CD4-positive, alpha-beta T cell treated with Interleukin-12 subunit alpha and Interleukin-12 subunit beta, for 1 hour (primary cell): ENCODE measurements at regions not wholly inside any gene's neighbourhood (a gene's known extent, or its start where the extent isn't known, plus 50 kb on each side); places are given as distances from the start of the nearest gene placed in this dataset.
"Not testable (repeated sequence)": the region's sequence is repeated elsewhere in the genome, so short reads cannot be mapped to it uniquely, and the experiment has no call there.

ENCODE experiments used
- DNase-seq: peaks from one replicate; pipeline ENCODE4 v3.0.0-alpha.2; 2020

GRCh38 chr9:99488131-99489059 is 266.3 kb downstream of the SEC61B start:
- DNase-seq, result no peak

DNA sequence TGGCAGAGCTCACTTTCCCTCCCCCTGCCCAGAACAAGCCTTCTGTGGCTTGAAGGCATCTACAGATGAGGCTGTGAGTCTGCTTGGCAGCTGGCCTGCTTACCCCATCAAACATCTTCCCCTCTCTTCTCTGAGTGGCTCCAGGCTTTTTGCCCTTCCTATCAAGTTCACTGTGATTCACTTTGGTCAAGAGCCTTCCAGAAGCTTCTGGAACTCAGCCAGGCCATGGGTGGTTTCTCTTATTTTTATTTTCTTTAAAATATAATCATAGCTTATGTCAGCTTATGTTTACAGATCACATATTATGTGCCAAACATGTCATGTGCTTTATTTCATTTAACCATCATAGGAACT is 267.0 kb downstream of the SEC61B start:
- DNase-seq, result no peak

DNA sequence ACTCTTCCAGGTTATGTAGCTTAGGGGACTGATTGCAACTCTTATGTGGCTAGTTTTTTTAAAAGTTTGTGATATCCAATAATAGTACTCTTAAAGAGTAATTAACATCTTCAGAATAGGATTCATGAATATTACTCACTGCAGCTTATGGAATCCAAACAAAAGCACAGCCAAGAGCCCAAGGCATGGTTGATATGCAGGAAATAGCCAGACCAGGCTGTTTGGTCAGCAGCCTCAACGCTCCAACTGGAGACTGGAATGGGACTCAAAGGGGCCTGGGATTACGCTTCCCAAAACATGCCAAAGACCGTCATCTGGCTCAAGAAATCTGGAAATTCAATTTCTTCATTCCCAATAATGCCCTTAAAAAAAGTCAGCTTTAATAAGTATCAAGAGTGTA is 268.6 kb downstream of the SEC61B start:
- DNase-seq, result no peak

- DNase-seq, result no peak
Measured at GRCh38 chr9:99491408-99492158, 269.5 kb downstream of the SEC61B start.

- no peak for DNase-seq
Measured at GRCh38 chr9:99497641-99498040, 275.6 kb downstream of the SEC61B start.

DNA sequence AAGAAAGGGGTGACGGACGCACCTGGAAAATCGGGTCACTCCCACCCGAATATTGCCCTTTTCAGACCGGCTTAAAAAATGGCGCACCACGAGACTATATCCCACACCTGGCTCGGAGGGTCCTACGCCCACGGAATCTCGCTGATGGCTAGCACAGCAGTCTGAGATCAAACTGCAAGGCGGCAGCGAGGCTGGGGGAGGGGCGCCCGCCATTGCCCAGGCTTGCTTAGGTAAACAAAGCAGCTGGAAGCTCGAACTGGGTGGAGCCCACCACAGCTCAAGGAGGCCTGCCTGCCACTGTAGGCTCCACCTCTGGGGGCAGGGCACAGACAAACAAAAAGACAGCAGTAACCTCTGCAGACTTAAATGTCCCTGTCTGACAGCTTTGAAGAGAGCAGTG is 276.9 kb downstream of the SEC61B start:
- DNase-seq, result not testable (repeated sequence)

DNA sequence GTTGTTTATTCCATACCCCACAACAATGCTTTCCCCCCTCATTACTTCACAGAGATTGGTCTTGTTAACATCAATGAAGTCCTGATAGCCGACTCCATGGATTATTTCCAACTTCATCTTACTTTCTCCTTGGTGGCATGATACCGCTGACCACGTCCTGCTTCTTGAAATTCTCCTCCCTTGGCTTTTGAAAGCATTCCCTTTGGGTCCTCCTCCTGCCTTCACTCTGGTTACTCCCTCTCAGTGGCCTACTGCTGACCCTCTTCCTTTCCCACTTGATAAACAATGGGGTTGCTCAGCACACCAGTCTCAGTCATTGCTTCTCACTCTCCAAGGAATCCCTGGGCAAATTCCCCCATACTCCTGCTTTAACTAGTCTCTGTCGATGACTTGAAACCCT is 283.9 kb downstream of the SEC61B start:
- DNase-seq, result no peak

DNA sequence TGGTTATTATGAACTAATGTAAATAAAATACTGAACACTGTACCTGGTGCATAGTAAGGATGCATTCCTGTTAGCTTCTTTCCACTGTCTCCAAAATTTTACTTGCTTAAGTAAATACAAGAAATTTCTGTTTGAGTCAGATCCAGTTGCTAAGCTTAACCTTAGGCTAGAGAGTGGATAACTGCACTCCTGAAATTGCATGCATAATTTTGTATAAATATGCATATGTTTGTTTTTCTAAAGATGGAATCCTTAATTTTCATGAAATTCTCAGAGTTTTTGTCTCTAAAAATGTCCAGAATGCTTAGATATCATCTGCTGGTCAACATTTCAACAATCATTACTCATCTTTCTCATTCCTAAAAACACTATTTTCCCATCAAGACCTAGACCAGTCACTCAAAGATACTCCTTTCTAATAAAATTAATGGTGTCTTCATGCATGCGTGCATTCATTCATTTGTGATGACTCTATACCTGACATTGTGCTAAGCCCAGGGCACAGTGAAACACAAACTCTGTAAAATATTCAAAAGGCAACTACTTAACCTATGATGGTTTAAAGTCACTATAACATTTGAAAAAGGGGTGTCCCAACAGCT is 284.8 kb downstream of the SEC61B start:
- DNase-seq, result no peak

DNA sequence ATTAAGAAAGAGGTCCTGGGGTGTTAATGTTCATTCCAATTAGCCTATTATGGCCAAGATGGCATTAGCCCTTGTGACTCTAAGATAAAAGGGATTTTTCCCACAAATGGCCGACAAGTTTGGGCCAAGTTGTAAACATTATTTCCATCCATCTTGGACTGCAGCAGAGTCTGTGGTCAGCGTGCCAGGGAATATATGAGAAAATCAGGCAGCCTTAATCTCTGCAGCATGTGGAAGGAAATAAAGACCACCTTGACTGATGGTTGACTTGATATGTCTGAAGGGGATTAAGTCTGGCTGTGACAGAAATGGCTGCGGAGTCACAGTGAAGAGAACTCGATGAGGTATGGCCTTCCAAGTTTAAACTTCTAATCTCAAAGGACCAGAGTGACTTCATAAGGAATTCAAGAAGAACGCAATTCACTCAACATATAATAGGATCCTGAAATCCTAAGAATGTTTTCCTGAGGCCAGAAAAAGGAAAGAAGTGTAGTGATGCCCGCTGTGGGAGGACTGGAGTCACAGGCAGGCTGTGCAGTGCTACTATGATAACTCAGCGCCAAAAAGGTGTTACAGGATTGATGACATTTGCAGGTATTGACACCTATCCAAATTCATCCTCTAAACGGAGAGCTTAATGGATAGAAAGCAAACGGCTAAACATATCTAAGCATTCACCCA is 287.1 kb downstream of the SEC61B start:
- no peak for DNase-seq

DNA sequence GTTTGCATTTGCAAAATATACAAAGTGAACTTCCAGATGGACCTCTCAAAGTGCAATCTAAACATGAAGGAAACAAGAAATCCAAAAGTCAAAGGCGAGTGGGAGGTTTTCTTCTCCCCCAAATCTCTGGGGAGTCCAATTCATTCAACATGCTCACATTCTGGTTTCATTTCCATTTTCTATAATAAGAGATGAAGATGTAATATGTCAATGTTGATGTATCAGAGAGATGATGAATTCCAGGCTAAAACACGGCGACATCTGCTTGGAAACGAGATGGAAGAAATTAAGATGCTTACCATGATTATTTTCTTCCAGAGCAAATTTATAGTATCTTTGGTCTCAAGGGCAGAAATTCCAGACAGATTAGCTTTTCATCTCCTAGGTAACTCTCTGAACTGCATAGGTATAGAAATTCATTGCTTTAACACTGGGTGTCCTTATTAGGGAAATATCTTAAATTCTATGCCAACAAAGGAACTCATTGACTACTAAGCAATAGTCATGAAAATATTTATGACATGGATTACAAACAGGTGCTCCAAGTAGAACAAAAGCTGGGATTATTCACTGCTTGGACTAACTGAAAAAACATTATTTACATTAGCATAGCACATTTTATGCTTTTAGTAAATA is 287.9 kb downstream of the SEC61B start:
- DNase-seq, result no peak

DNA sequence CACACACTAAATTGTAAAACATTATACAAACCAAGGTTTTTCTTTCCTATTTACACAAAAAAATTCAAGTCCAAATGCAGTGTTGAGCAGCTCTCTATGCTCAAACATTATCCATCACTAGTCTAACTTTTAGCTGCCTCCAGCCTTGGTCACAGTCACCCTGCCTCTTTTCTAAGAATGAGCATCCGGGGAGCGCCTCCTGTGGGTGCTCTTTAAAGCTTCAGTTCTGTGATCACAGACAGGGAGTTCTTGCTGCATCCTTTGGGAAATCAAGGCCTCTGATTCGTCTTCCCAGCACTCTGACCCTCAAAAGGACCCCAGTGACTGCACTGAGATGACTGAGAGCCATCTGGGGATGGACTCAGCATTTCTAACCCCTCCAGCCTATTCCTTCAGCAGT is 289.6 kb downstream of the SEC61B start:
- no peak for DNase-seq

DNA sequence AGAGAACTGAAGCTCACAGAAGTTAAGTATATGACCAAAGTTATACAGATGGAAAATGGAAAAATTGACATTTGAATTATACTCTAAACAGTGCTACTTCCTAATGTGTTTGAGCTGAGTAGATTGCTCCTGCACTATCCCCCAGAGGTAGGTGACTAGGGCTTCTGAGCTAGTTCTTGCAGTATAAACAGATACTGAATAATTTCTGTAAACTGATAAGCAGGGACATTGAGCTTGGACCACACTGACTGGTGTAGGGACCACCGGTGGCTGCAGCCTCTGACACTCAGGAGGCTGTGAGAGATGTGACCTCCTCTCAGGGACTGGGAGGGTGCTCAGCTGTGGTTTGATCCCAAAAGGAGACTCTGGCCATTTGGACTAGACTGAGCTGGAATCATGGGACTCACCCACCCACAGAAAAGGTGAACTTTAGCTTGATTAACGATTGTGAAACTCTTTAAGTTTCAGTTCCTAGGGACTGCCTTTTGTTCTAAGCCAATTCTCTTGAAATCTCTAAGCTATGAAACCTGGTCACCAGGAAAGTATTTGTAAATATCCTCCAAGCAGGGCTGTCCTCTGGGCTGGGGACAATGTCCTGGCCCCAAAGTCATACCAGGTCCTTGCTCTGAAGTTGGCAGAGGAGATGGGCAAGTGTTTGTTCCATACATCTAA is 291.5 kb downstream of the SEC61B start:
- DNase-seq, result no peak

DNA sequence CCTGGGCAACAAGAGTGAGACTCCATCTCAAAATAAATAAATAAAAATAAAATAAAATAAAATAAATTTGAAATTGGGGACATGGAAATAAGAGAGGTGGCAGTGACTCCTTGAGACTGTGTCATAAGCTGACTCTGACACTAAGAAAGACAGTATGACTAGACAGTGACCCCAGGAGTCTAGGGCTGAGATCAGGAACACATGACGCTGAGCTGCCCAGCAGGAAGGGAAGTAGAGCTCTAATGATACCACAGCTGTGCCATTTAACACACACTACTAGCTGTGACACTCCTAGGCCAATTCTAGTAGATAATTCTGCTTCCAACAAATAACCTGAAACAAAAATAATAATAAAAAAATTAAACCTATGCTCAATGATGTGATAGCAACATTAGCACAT is 293.0 kb downstream of the SEC61B start:
- no peak for DNase-seq

- DNase-seq, result no peak
Measured at GRCh38 chr9:99515895-99516656, 294.0 kb downstream of the SEC61B start.

DNA sequence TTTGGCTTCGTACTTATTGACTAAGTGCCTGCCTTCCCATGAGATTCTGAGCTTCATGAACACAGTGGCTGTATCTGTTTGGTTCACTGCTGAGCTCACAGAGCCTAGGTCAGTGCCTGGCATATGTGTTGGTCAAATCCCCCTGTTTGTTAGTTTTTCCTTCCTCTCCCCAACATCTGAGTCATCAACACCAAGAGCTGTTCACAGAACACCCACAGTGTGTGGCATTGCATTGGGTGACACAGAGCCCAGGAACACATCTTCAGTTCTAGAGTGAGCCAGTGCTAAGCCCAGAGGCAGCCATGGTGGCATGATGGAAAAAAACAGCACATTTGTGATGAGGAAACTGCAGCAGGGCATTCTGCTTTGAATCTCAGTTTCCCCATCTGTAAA is 294.6 kb downstream of the SEC61B start:
- DNase-seq, result no peak

DNA sequence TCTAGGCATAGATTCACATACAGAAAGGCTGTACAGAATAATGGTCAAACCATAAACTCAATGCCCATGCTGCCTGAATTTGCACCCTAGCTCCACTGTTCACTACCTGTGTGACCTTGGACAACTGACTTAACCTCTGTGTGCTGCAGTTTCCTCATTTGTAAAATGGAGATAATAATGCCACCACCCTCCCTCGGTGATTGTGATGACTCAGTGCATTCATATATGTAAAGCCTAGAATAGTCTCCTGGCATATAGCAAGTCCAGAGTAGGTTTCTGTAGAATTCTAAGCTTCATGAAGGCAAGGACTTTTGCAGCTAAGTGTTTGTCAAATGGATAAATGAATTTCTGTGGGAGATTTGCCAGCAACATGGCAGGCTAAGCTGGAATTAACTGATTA is 297.8 kb upstream of the NR4A3 start:
- DNase-seq, result no peak

GRCh38 chr9:99531313-99531712 is 290.4 kb upstream of the NR4A3 start:
- no peak for DNase-seq

GRCh38 chr9:99533421-99533820 is 288.3 kb upstream of the NR4A3 start:
- no peak for DNase-seq

DNA sequence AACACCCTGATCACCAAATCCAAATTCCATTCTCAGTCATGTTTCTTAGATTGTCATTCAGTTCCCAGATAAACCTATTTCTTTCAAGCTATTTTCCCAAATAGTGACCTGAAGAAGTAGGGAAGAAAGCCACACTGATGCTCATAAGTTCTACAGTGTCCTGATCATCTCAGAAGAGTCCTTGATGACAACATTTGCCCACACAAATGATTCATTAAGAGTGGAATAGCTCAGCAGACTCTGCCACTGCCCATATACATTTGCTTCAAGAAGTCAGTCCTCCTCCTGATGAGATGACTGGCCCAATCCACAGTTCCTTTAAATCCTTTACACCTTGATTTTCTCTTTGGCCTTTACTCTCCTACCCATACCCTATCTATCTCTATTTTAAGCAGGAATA is 283.7 kb upstream of the NR4A3 start:
- no peak for DNase-seq

DNA sequence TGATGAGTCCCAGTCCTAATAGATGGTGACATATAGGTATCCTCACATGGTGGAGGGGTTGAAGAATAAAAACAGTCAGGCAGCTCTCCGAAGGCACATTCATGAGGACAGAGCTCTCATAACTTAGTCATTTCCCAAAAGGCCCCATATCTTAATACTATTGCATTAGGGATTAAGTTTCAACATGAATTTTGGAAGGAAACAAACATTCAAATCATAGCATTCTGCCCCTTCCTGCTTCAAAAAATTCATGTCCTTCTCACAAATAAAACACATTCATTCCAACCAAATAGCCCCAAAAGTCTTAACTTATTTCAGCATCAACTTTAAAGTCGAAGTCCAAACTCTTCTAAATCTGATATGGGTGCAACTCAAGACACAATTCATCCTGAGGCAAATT is 277.2 kb upstream of the NR4A3 start:
- no peak for DNase-seq

GRCh38 chr9:99549441-99549840 is 272.2 kb upstream of the NR4A3 start:
- DNase-seq, result no peak
